DMS79 (cell line): ENCODE measurements at regions not wholly inside any gene's neighbourhood (a gene's known extent, or its start where the extent isn't known, plus 50 kb on each side); places are given as distances from the start of the nearest gene placed in this dataset.
"Not testable (repeated sequence)": the region's sequence is repeated elsewhere in the genome, so short reads cannot be mapped to it uniquely, and the experiment has no call there.

Experiments
- DNase-seq: peaks from one replicate; lab custom pipeline; 2025; lab: John Stamatoyannopoulos, UW

GRCh38 chr14:104399432-104400155 is 180.0 kb upstream of the C14orf180 start:
- DNase-seq, result no peak

DNA sequence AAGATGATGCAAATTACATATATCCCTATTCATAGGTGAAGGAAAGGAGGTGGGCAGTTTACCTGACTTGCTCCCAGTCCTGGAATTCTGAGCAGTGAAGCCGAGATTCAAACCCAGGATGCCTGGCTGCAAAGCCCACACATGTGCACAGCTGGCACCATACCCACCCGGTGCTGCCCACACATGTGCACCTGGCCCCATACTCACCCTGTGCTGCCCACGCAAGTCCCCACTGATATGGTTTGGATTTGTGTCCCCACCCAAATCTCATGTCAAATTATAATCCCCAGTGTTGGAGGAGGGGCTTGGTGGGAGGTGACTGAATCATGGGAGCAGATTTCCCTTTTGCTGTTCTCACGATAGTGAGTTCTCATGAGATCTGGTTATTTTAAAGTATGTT is 179.2 kb upstream of the C14orf180 start:
- DNase-seq, result no peak

- no peak for DNase-seq
Observed at GRCh38 chr14:104401785-104402184, 177.8 kb upstream of the C14orf180 start.

DNA sequence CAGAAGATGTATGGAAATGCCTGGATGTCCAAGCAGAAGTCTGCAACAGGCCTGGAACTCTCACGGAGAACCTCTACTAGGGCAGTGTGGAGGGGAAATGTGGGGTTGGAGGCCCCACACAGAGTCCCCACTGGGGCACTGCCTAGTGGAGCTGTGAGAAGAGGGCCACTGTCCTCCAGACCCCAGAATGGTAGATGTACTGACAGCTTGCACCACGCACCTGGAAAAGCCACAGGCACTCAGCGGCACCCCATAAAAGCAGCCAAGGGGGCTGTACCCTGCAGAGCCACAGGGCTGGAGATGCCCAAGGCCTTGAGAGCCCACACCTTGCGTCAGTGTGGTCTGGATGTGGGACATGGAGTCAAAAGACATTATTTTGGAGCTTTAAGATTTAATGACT is 177.3 kb upstream of the C14orf180 start:
- not testable (repeated sequence) for DNase-seq

DNA sequence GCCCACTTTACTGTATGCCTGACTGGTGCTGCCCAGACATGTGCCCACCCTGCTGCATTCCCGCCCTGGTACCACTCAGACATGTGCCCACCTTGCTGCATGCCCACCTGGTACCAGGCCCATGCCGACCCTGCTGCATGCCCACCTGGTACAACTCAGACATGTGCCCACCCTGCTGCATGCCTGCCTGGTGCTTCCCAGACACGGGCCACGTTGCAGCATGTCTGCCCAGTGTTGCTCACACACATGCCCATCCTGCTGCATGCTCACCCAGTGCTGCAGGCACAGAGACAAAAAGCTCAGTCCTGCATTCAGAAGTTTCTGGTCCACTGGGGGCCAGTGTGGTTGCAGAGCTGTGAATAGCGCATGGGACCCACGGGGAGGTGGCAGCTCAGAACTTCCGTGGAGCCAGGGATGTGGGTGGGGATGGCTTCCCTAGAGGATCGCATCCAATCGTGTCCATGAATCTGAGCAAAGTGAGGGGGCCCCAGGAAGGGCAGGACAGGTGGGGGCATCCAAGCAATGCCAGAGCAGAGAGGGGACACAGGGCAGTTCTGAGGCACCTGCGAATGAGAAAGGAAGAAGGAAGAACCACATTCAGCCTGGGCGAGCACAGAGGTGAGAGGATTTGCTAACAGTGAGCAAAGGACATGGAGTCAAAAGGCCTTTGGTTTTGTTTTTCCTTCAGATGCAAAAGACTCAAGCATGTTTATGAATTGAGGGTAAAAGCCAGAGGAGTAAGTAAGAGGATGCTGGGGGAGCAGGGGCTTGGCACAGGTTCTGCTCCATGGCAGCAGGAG is 175.9 kb upstream of the C14orf180 start:
- DNase-seq, result no peak

DNA sequence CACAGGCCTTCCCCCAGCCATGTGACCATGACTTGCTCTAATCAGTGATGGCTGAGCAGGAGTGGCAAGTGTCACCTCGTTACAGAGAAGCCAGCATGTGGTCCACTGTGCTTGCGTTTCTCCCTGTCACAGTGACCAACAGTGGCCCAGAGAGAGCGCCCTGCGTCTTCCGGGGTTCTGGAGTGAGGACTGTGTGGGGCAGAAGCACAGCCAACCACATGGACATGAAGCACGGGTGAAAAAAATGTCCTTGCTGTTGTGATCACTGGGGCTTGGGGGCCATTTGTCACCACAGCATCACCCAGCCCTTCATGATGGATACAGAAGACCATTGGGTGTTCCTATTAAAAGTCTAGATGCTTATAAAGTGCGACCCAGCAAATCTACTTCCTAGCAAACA is 174.6 kb upstream of the C14orf180 start:
- DNase-seq, result no peak

GRCh38 chr14:104405360-104406226 is 174.0 kb upstream of the C14orf180 start:
- DNase-seq, result no peak

GRCh38 chr14:104406831-104407230 is 172.7 kb upstream of the C14orf180 start:
- no peak for DNase-seq

GRCh38 chr14:104416383-104416782 is 163.2 kb upstream of the C14orf180 start:
- no peak for DNase-seq

DNA sequence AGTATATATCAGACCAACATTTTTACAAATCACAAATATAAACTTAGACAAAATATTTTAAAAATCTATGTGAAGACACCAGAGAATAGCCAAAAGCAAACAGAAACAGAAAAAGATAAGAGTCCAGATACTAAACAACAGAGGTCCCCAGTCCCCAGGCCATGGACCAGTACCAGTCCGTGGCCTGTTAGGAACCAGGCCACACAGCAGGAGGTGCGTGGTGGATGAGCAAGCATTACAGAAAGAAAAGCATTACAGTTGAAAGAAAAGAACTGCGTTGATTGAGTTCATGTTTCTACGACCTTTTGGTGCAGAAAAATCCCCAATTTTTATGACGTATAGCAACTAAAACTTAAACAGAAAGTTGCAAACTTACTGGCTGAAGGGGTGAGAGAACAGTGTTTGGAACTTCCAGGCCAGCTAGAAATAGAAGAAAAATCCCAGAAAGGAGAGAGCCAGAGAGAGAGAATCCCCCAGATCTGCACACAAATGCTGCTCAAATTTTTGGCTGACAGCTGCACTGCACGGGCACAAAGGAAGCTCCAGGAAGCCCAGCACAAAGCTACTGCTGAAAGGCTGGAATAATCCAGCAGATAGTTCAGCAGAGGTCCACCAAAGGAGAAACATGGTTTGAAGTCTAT is 159.6 kb upstream of the C14orf180 start:
- DNase-seq, result no peak

DNA sequence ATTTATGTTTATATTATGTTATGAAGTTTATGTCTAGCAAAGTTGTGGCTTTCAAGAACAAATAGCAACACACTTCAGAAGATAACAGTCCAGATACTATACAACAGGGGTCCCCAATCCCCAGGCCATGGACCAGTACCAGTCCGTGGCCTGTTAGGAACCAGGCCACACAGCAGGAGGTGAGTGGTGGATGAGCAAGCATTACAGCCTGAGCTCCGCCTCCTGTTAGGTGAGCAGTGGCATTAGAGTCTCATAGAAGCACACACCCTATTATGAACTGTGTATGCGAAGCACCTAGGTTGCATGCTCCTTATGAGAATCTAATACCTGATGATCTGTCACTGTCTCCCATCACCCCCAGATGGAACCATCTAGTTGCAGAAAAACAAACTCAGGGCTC is 159.0 kb upstream of the C14orf180 start:
- DNase-seq, result not testable (repeated sequence)

- DNase-seq, result no peak
Observed at GRCh38 chr14:104420990-104421389, 158.6 kb upstream of the C14orf180 start.

- DNase-seq, result no peak
Observed at GRCh38 chr14:104421401-104421821, 158.2 kb upstream of the C14orf180 start.

DNA sequence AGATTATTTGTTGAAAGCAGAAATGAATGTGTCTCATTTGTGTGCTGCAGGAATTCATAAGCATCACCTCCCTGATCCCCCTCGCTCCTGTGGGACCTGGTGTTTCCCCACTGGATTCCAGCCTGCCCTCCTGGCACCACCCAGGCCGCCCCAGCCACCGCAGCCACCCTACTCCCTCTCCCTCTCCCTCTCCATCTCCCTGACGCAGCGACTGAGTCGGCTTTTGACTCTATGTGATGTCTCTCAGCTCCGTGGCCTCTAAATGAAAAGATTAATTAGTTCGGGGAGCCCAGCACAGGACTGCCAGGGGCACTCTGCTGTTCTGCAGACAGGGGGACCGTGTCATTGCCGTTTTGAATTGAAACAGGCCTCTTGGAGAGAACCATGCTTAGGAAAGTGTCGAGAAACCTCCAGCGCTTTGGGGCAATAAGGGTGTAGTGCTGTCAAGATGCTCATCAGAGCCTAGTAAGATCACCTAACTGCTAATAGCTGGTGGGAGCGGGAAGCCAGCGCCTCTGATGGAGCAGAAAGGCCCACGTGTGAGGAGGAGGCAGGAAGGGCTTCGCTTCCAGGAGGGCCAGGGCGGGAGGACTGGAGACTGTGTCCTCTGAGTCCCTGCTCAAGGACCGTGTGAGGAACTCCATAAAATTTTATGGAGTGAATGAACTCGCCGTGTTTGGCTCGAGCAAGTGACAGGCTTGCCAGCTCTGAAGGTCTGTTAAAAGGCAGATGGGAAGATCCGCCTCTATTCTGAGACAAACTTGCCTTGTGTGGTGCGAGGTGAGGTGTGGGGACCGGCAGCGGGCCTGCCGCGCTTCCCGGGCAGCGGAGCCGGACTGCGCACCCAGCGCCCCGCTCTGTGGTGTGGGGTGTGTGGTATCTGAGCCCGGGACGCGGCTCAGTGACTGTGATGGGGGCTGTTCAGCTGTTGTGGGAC is 157.4 kb upstream of the C14orf180 start:
- DNase-seq, result peak; percentile 68

DNA sequence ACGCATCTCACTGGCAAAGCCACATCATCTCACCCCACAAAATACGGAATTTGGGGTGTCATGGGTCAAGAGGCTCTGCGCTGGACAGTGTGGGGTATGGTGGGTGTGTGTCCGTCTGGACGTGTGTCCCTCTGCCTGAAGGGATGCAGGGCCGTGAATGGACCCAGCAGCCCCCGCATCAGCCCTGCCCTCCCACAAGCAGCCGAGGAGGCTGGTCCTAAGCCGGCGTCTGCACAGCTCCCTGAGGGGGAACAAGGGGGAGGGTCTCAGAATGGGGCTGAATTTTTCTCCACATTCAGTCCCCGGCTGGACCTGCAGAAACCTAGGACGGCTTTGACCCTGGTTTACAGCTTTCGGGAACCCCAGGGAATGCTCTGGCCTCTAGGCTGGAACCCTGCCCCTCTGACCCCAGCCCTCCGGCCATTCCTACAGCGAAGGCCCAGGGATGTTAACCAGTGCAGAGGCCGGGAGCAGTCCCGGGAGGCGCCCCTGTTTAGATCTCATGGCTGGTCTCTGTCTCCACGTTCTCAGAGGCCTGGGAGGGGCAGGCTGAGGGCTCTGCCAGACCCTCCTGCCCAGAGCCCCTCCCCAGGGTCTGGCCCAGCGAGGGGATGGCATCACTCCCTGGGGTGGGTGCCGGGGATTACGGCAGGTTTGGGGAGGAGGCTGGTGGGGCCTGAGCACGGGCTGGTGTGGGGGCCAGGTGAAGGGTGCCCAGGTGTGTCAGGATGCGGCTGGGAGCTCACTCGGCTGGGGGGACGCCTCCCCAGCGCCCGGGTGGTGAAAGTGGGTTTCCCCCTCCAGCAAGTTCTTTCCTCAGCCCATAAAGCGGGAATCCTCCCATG is 156.5 kb upstream of the C14orf180 start:
- DNase-seq, result no peak

- peak; percentile 89 for DNase-seq
Observed at GRCh38 chr14:104423701-104424405, 155.7 kb upstream of the C14orf180 start.

GRCh38 chr14:104424406-104425072 is 155.0 kb upstream of the C14orf180 start:
- peak; percentile 100 for DNase-seq

- DNase-seq, result no peak
Observed at GRCh38 chr14:104425171-104425681, 154.3 kb upstream of the C14orf180 start.
